Endothelial cell of umbilical vein (primary cell): ENCODE measurements at regions not wholly inside any gene's neighbourhood (a gene's known extent, or its start where the extent isn't known, plus 50 kb on each side); places are given as distances from the start of the nearest gene placed in this dataset.

Source experiments
- BruUV-seq: library from RNA; stranded (reverse); fragments of 400-500 nt; replicated peaks from 2 replicates; lab custom pipeline; 2021; lab: Mats Ljungman, UMichigan
- CTCF ChIA-PET: fragments of 300-600, 350-600 bp; sonication (Branson Sonifier 250); formaldehyde crosslinking; loops from one replicate; lab custom pipeline; 2021; ENCODE audit warnings: antibody characterized with exemption, inconsistent platforms; lab: Charles Lee
- POLR2A ChIA-PET: fragments of 300-600, 350-600 bp; sonication (Branson Sonifier 250); formaldehyde crosslinking; loops from one replicate; lab custom pipeline; 2021; ENCODE audit warnings: antibody characterized with exemption, inconsistent platforms; lab: Charles Lee
- DNase-seq: peaks from one replicate; pipeline ENCODE4 v3.0.0-alpha.2; 2011; ENCODE audit warnings: low read depth, low spot score
- FAIRE-seq: peaks from 2 replicates; lab custom pipeline; 2011; peaks lifted over from hg19 to GRCh38; lab: Jason Lieb, UNC
- H2AFZ ChIP-seq: 2 replicates; pipeline ENCODE4 v1.6.0; 2012; ENCODE audit warnings: low read depth, low read length, control low read depth, inconsistent platforms
- H3K27ac ChIP-seq: 2 replicates; pipeline ENCODE4 v1.5.1; 2011; ENCODE audit warnings: low read depth, mild to moderate bottlenecking, control low read depth, low read length, moderate library complexity; ENCODE audit not compliant: insufficient read depth
- H3K27me3 ChIP-seq, 2 experiments: 2 replicates each; pipeline versions ENCODE4 v1.6.0 to v1.6.1; 2011; ENCODE audit warnings: low read length in 2 of 2, mixed read lengths in 1 of 2; ENCODE audit not compliant: control insufficient read depth in 2 of 2, insufficient read depth in 2 of 2
- H3K36me3 ChIP-seq, 2 experiments: 2 replicates in 1 of 2; 3 replicates in 1 of 2; pipeline ENCODE4 v1.5.1; 2011; ENCODE audit warnings: low read length in 2 of 2, mild to moderate bottlenecking in 1 of 2, moderate library complexity in 1 of 2; ENCODE audit not compliant: control insufficient read depth in 2 of 2, insufficient read depth in 2 of 2; ENCODE audit errors: extremely low read depth in 1 of 2
- H3K4me1 ChIP-seq: 3 replicates; pipeline ENCODE4 v1.5.1; 2011; ENCODE audit warnings: mild to moderate bottlenecking, low read length; ENCODE audit not compliant: control insufficient read depth, insufficient read depth; ENCODE audit errors: extremely low read depth
- H3K4me2 ChIP-seq: 2 replicates; pipeline ENCODE4 v1.6.1; 2011; ENCODE audit warnings: low read length, control low read depth, mixed read lengths; ENCODE audit not compliant: insufficient read depth
- H3K4me3 ChIP-seq, 3 experiments: fragments of 200-600 bp in 1 of 3; sonication (generic), shearing (Covaris generic) in 1 of 3; replicated peaks in 1 of 3; 2 replicates each; pipeline ENCODE4 v1.5.1; 2011 to 2016; ENCODE audit warnings: control low read depth in 3 of 3, low read length in 3 of 3, mild to moderate bottlenecking in 2 of 3, inconsistent platforms in 1 of 3, low read depth in 1 of 3, moderate library complexity in 1 of 3; ENCODE audit not compliant: insufficient read depth in 1 of 3
- H3K79me2 ChIP-seq: 2 replicates; pipeline ENCODE4 v1.6.0; 2012; ENCODE audit warnings: low read length, inconsistent platforms; ENCODE audit not compliant: control insufficient read depth, insufficient read depth
- H3K9ac ChIP-seq: replicated peaks from 2 replicates; pipeline ENCODE3; 2011; ENCODE audit warnings: low read length, control low read depth; ENCODE audit not compliant: insufficient read depth; ENCODE audit errors: extremely low read depth
- H3K9me1 ChIP-seq: replicated peaks from 3 replicates; pipeline ENCODE4 v1.6.0; 2011; ENCODE audit warnings: mild to moderate bottlenecking, low read length; ENCODE audit not compliant: control insufficient read depth, insufficient read depth; ENCODE audit errors: extremely low read depth
- H3K9me3 ChIP-seq: replicated peaks from 2 replicates; pipeline ENCODE4 v1.5.1; 2012; ENCODE audit warnings: low read length, inconsistent platforms; ENCODE audit not compliant: control insufficient read depth, insufficient read depth
- H4K20me1 ChIP-seq: replicated peaks from 2 replicates; pipeline ENCODE3; 2011; ENCODE audit warnings: mild to moderate bottlenecking, low read length; ENCODE audit not compliant: control insufficient read depth, insufficient read depth; ENCODE audit errors: extremely low read depth
- EZH2 ChIP-seq: IDR thresholded peaks from 2 replicates; pipeline ENCODE4 v1.6.1; 2012; ENCODE audit warnings: borderline replicate concordance, low read depth, mild to moderate bottlenecking, moderate library complexity, low read length, inconsistent platforms; ENCODE audit not compliant: severe bottlenecking
- FOS ChIP-seq: IDR thresholded peaks from 2 replicates; pipeline ENCODE4 v1.6.1; 2011; ENCODE audit warnings: mild to moderate bottlenecking, low read length, moderate library complexity, borderline replicate concordance; ENCODE audit not compliant: insufficient read depth
- GATA2 ChIP-seq: IDR thresholded peaks from 2 replicates; pipeline ENCODE4 v1.7.0; 2011; ENCODE audit warnings: low read depth, mild to moderate bottlenecking, moderate library complexity, mixed read lengths, low read length; ENCODE audit not compliant: insufficient read length, insufficient read depth
- JUN ChIP-seq: IDR thresholded peaks from 2 replicates; pipeline ENCODE4 v1.6.1; 2011; ENCODE audit warnings: borderline replicate concordance, low read depth; ENCODE audit not compliant: insufficient read length, insufficient read depth
- MYC ChIP-seq: IDR thresholded peaks from one replicate; pipeline ENCODE4 v1.6.1; 2011; ENCODE audit warnings: mild to moderate bottlenecking, low read depth, low read length
- POLR2A ChIP-seq: IDR thresholded peaks from 2 replicates; pipeline ENCODE4 v1.6.1; 2012; ENCODE audit warnings: low read depth, mild to moderate bottlenecking, control low read depth, low read length
- POLR2AphosphoS5 ChIP-seq: IDR thresholded peaks from 2 replicates; pipeline ENCODE4 v1.6.1; 2012; ENCODE audit warnings: low read depth, mild to moderate bottlenecking, control low read depth, low read length, moderate library complexity; ENCODE audit not compliant: insufficient read depth
- dilution Hi-C: fragments of 300-500 bp; cut with MboI; formaldehyde crosslinking; loops from one replicate; pipeline ENCODE4 v1.15.0; 2019; ENCODE audit warnings: low sequenced_read_pairs; ENCODE audit not compliant: extremely low pct_ligation_motif_present
- intact Hi-C: fragments of 100-400 bp; cut with micrococcal nuclease; formaldehyde crosslinking; loops from one replicate; pipeline ENCODE4 v1.10.0; 2022
- TF ChIP-seq, protein P1 (sequence below), 2 donors: IDR thresholded peaks; 1 replicate in 1 of 2; 2 replicates in 1 of 2; pipeline ENCODE4 v1.5.1; 2011; ENCODE audit warnings: low read length in 2 of 2, mild to moderate bottlenecking in 2 of 2, moderate library complexity in 2 of 2, control low read depth in 1 of 2, inconsistent platforms in 1 of 2, low read depth in 1 of 2; ENCODE audit not compliant: insufficient read depth in 1 of 2; ENCODE audit errors: extremely low read depth in 1 of 2
- TF ChIP-seq, protein P2 (sequence below): IDR thresholded peaks from 2 replicates; pipeline ENCODE4 v1.6.1; 2011; ENCODE audit not compliant: insufficient read depth, insufficient read length

DNA sequence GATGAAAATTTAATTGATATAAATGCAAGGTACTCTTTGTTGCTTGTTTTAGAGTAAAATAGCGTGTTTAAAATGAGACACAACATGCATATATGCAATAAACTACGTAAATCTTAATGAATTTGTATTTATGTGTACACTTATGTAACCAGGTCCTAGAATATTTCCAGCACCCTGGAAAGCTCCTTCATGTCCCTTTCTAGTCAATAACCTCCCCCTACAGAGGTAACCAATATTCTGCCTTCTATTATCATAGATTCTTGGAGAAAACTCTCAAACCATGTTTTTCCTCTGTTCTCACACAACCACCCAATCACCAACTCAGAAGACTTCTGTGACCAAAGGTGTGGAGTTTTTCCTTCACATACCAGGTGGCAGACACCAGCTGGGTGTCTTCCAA lies 79.6 kb upstream of the THUMPD2 start:
- dilution Hi-C loops, result no loop called here
- POLR2A ChIA-PET, result no interaction called here
- Histone ChIP-seq H3K4me3 (no peak overlapping the region), H3K9me3 (no peaks in the 10 kb centered on the region), H3K27ac (no peak overlapping the region), H3K27me3 (no peaks in the 10 kb centered on the region), H3K36me3 (no peaks in the 10 kb centered on the region), H4K20me1 (no peaks in the 10 kb centered on the region), H3K4me1 (no peaks in the 10 kb centered on the region), H3K4me2 (no peak overlapping the region), H2AFZ (no peak overlapping the region), H3K9ac (no peak overlapping the region), H3K79me2 (no peaks in the 10 kb centered on the region), H3K9me1 (no peaks in the 10 kb centered on the region)
- FAIRE-seq (no peak), DNase-seq (no peak)
- TF ChIP-seq JUN (no peak), POLR2A (no peak), POLR2AphosphoS5 (no peak), FOS (no peak), GATA2 (no peak), MYC (no peak), EZH2 (no peak)
- TF ChIP-seq, protein P1, sequence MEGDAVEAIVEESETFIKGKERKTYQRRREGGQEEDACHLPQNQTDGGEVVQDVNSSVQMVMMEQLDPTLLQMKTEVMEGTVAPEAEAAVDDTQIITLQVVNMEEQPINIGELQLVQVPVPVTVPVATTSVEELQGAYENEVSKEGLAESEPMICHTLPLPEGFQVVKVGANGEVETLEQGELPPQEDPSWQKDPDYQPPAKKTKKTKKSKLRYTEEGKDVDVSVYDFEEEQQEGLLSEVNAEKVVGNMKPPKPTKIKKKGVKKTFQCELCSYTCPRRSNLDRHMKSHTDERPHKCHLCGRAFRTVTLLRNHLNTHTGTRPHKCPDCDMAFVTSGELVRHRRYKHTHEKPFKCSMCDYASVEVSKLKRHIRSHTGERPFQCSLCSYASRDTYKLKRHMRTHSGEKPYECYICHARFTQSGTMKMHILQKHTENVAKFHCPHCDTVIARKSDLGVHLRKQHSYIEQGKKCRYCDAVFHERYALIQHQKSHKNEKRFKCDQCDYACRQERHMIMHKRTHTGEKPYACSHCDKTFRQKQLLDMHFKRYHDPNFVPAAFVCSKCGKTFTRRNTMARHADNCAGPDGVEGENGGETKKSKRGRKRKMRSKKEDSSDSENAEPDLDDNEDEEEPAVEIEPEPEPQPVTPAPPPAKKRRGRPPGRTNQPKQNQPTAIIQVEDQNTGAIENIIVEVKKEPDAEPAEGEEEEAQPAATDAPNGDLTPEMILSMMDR (IDR thresholded peaks at IDR 0.05; ENCODE audit: extremely low read depth in 1 of 2, insufficient read depth in 1 of 2, low read depth in 1 of 2, low read length in 2 of 2), result no peak
- TF ChIP-seq, protein P2, sequence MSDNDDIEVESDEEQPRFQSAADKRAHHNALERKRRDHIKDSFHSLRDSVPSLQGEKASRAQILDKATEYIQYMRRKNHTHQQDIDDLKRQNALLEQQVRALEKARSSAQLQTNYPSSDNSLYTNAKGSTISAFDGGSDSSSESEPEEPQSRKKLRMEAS, result no peak
- CTCF ChIA-PET, result interaction anchor here (1.6 kb wide), 1 partner anchor 21 kb away, joined by 8 read pairs; no protein-coding TSS in a partner anchor
- intact Hi-C loops, result no loop called here
- no TSS peak for BruUV-seq
